Nephron (organoid): ENCODE measurements at regions not wholly inside any gene's neighbourhood (a gene's known extent, or its start where the extent isn't known, plus 50 kb on each side); places are given as distances from the start of the nearest gene placed in this dataset.

Source experiments
- H3K27ac Mint-ChIP-seq, 3 experiments: 2 replicates each; pipeline ENCODE4 v1.8.0; 2020; ENCODE audit warnings: mixed read lengths in 3 of 3, mild to moderate bottlenecking in 2 of 3, moderate library complexity in 1 of 3
- H3K27me3 Mint-ChIP-seq: 2 replicates; pipeline ENCODE4 v1.8.0; 2021; ENCODE audit warnings: low read depth, mild to moderate bottlenecking, moderate library complexity, mixed read lengths
- H3K36me3 Mint-ChIP-seq: 2 replicates; pipeline ENCODE4 v1.8.0; 2020; ENCODE audit warnings: low read depth, mixed read lengths
- H3K4me1 Mint-ChIP-seq: 2 replicates; pipeline ENCODE4 v1.8.0; 2020; ENCODE audit warnings: mixed read lengths
- H3K4me3 Mint-ChIP-seq, 3 experiments: 2 replicates each; pipeline ENCODE4 v1.8.0; 2020; ENCODE audit warnings: mild to moderate bottlenecking in 3 of 3, mixed read lengths in 3 of 3, moderate library complexity in 2 of 3
- H3K9me3 Mint-ChIP-seq: 2 replicates; pipeline ENCODE4 v1.8.0; 2020; ENCODE audit warnings: mixed read lengths
- CTCF ChIP-seq, 3 experiments: fragments of 200-600 bp; sonication (generic); IDR thresholded peaks; one replicate each; pipeline ENCODE4 v1.5.0; 2021; ENCODE audit warnings: antibody characterized with exemption in 3 of 3; ENCODE audit not compliant: unreplicated experiment in 3 of 3

DNA sequence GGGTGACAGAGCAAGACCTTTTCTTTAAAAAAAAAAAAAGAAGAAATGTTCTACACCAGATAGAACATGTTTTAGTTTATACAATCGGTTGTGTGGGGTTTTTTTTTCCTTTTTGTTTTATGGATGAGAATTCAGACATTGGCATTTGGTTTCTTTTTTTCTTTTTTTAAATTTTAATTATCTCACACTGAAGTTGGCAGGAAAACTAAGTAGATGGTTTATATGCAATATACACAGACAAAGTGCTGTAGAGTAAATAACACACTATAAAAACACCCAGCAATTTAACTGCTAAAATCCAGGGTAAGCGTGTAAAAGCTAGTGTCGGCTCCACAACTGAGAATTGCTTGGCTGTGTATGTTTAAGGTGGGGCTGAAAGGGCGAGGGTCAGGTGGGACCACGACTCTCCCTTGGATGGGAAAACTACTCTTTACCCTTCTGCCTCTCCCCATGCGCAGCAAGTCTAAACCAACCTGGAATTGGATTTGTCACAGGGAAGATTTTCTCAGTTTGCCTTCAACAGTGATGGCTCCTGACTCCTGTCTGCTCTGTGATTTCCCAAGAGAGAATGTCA, 147.1 kb upstream of the MARCKS start:
- Mint-ChIP-seq H3K36me3 (no peaks in the 10 kb centered on the region), H3K9me3 (no peaks in the 10 kb centered on the region), H3K4me1 (no peaks in the 10 kb centered on the region)

GRCh38 chr6:113713665-113714064, 143.5 kb upstream of the MARCKS start:
- H3K4me1 Mint-ChIP-seq, result no peaks in the 10 kb centered on the region

More for the DNA sequence above, 147.1 kb upstream of the MARCKS start:
- no peak for TF ChIP-seq CTCF (IDR thresholded peaks at IDR 0.05; ENCODE audit: unreplicated experiment in 3 of 3)
- Mint-ChIP-seq H3K27me3 (no peaks in the 10 kb centered on the region), H3K4me3 (no peak overlapping the region), H3K27ac (no peak overlapping the region)

GRCh38 chr6:113718588-113718987, 138.6 kb upstream of the MARCKS start:
- H3K4me3 Mint-ChIP-seq, result no peak overlapping the region
- H3K9me3 Mint-ChIP-seq, result no peaks in the 10 kb centered on the region
- no peak for TF ChIP-seq CTCF (IDR thresholded peaks at IDR 0.05; ENCODE audit: unreplicated experiment in 3 of 3)
- no peak overlapping the region for H3K27ac Mint-ChIP-seq
- H3K27me3 Mint-ChIP-seq, result no peaks in the 10 kb centered on the region
- no peaks in the 10 kb centered on the region for H3K4me1 Mint-ChIP-seq
- H3K36me3 Mint-ChIP-seq, result no peaks in the 10 kb centered on the region

More at GRCh38 chr6:113713665-113714064, 143.5 kb upstream of the MARCKS start:
- no peaks in the 10 kb centered on the region for H3K27me3 Mint-ChIP-seq
- no peaks in the 10 kb centered on the region for H3K36me3 Mint-ChIP-seq
- no peak for TF ChIP-seq CTCF (IDR thresholded peaks at IDR 0.05; ENCODE audit: unreplicated experiment in 3 of 3)
- no peak overlapping the region for H3K4me3 Mint-ChIP-seq
- H3K9me3 Mint-ChIP-seq, result no peaks in the 10 kb centered on the region
- H3K27ac Mint-ChIP-seq, result no peak overlapping the region

DNA sequence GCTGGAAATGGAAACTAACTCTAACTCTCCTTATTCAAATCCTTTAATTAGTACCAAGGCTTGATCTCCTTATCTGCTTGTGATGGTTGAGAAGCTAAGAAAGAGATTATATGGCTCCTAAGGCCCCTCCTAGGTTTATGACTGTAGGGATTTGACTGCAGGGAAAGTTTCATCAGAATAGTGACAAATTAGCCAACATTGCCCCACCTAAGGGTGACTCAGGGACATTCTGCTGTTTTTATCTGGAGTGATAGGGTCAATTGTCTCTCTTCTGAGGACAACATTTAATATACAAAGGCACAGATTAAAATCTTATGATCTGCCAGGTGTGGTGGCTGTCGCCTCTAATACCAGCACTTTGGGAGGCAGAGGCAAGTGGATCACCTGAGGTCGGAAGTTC, 138.1 kb upstream of the MARCKS start:
- no peaks in the 10 kb centered on the region for H3K9me3 Mint-ChIP-seq
- no peak overlapping the region for H3K27ac Mint-ChIP-seq
- TF ChIP-seq CTCF (IDR thresholded peaks at IDR 0.05; ENCODE audit: unreplicated experiment in 3 of 3), result no peak
- H3K36me3 Mint-ChIP-seq, result no peaks in the 10 kb centered on the region
- no peaks in the 10 kb centered on the region for H3K27me3 Mint-ChIP-seq
- H3K4me3 Mint-ChIP-seq, result no peak overlapping the region
- no peaks in the 10 kb centered on the region for H3K4me1 Mint-ChIP-seq

- no peaks in the 10 kb centered on the region for H3K9me3 Mint-ChIP-seq
Observed at GRCh38 chr6:113719545-113719944, 137.6 kb upstream of the MARCKS start.

More at GRCh38 chr6:113719545-113719944, 137.6 kb upstream of the MARCKS start:
- Mint-ChIP-seq H3K36me3 (no peaks in the 10 kb centered on the region), H3K4me3 (no peak overlapping the region), H3K27ac (no peak overlapping the region), H3K4me1 (no peaks in the 10 kb centered on the region), H3K27me3 (no peaks in the 10 kb centered on the region)
- no peak for TF ChIP-seq CTCF (IDR thresholded peaks at IDR 0.05; ENCODE audit: unreplicated experiment in 3 of 3)
